Neutrophil (primary cell): ENCODE measurements at regions not wholly inside any gene's neighbourhood (a gene's known extent, or its start where the extent isn't known, plus 50 kb on each side); places are given as distances from the start of the nearest gene placed in this dataset.

Source experiments
- H3K27ac ChIP-seq: fragments of 200-600 bp; sonication (generic); 2 replicates; pipeline ENCODE4 v1.5.1; 2016; ENCODE audit warnings: mild to moderate bottlenecking, moderate library complexity
- H3K27me3 ChIP-seq: fragments of 200-600 bp; sonication (generic); 2 replicates; pipeline ENCODE4 v1.6.0; 2016; ENCODE audit warnings: mild to moderate bottlenecking
- H3K36me3 ChIP-seq: fragments of 200-600 bp; sonication (generic); 2 replicates; pipeline ENCODE4 v1.5.1; 2017
- H3K4me1 ChIP-seq, 2 experiments: fragments of 200-600 bp in 1 of 2; sonication (generic) in 1 of 2; 1 replicate in 1 of 2; 2 replicates in 1 of 2; pipeline versions ENCODE4 v1.5.1 to v1.6.1; 2013 to 2016; ENCODE audit warnings: low read depth in 1 of 2, low read length in 1 of 2, mild to moderate bottlenecking in 1 of 2, moderate library complexity in 1 of 2; ENCODE audit not compliant: control insufficient read depth in 1 of 2, insufficient read depth in 1 of 2
- H3K4me3 ChIP-seq, 2 experiments: fragments of 200-600 bp in 1 of 2; sonication (generic) in 1 of 2; 1 replicate in 1 of 2; 2 replicates in 1 of 2; pipeline ENCODE4 v1.5.1; 2013 to 2016; ENCODE audit warnings: low read depth in 1 of 2, low read length in 1 of 2, mild to moderate bottlenecking in 1 of 2, moderate library complexity in 1 of 2
- H3K9me3 ChIP-seq: fragments of 200-600 bp; sonication (generic); 2 replicates; pipeline ENCODE4 v1.5.1; 2016
- CTCF ChIP-seq: fragments of 200-600 bp; sonication (generic); IDR thresholded peaks from 2 replicates; pipeline ENCODE4 v1.5.1; 2016; ENCODE audit warnings: antibody characterized with exemption

GRCh38 chr6:1230689-1231605 lies 81.0 kb upstream of the FOXQ1 start:
- no peak for TF ChIP-seq CTCF
- no peaks in the 10 kb centered on the region for H3K9me3 ChIP-seq
- no peaks in the 10 kb centered on the region for H3K4me1 ChIP-seq
- H3K36me3 ChIP-seq, result no peaks in the 10 kb centered on the region
- no peak overlapping the region for H3K4me3 ChIP-seq
- no peak overlapping the region for H3K27ac ChIP-seq
- peaks cover 12% of the 10 kb centered on the region for H3K27me3 ChIP-seq

- Histone ChIP-seq H3K4me3 (no peak overlapping the region), H3K4me1 (no peaks in the 10 kb centered on the region), H3K9me3 (no peaks in the 10 kb centered on the region), H3K27me3 (peaks cover 12% of the 10 kb centered on the region), H3K36me3 (no peaks in the 10 kb centered on the region), H3K27ac (no peak overlapping the region)
- TF ChIP-seq CTCF, result no peak
Measured at GRCh38 chr6:1230281-1230680, 81.6 kb upstream of the FOXQ1 start.

- Histone ChIP-seq H3K27me3 (peaks cover 12% of the 10 kb centered on the region), H3K9me3 (no peaks in the 10 kb centered on the region), H3K4me1 (no peaks in the 10 kb centered on the region), H3K36me3 (no peaks in the 10 kb centered on the region), H3K27ac (no peak overlapping the region), H3K4me3 (no peak overlapping the region)
- no peak for TF ChIP-seq CTCF
Measured at GRCh38 chr6:1229808-1230207, 82.1 kb upstream of the FOXQ1 start.

DNA sequence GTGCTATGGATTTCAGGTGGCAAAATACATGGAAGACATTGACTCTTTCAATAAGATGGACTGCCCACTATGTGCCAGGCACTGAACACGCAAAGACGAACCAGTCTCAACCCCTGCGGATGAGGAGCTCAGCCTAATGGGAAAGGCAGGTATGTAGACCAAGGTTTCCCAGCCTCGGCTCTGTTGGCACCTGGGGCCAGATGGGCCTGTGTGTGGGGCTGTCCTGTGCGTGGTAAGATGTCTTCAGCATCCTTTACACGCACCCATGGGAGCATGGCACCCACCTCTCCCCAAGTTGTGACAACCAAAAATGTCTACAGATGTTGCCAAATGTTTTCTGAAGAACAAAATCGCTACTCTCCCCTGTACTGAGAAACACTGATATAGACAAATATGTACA lies 82.6 kb upstream of the FOXQ1 start:
- Histone ChIP-seq H3K4me1 (no peaks in the 10 kb centered on the region), H3K27me3 (peaks cover 12% of the 10 kb centered on the region), H3K4me3 (no peak overlapping the region), H3K27ac (no peak overlapping the region), H3K9me3 (no peaks in the 10 kb centered on the region), H3K36me3 (no peaks in the 10 kb centered on the region)
- no peak for TF ChIP-seq CTCF

- TF ChIP-seq CTCF, result no peak
- H3K4me1 ChIP-seq, result no peaks in the 10 kb centered on the region
- H3K4me3 ChIP-seq, result no peak overlapping the region
- no peaks in the 10 kb centered on the region for H3K36me3 ChIP-seq
- no peaks in the 10 kb centered on the region for H3K9me3 ChIP-seq
- no peak overlapping the region for H3K27ac ChIP-seq
- H3K27me3 ChIP-seq, result peaks cover 12% of the 10 kb centered on the region
Measured at GRCh38 chr6:1228754-1229191, 83.1 kb upstream of the FOXQ1 start.
